Liver (tissue), 3 donors: ENCODE measurements at regions not wholly inside any gene's neighbourhood (a gene's known extent, or its start where the extent isn't known, plus 50 kb on each side); places are given as distances from the start of the nearest gene placed in this dataset.
"Not testable (repeated sequence)": the region's sequence is repeated elsewhere in the genome, so short reads cannot be mapped to it uniquely, and the experiment has no call there.

ENCODE experiments used
- ATF3 ChIP-seq: IDR thresholded peaks from 2 replicates; pipeline ENCODE4 v1.6.1; 2016; ENCODE audit warnings: antibody characterized with exemption
- CTCF ChIP-seq: fragments of 150-350 bp; IDR thresholded peaks from 2 replicates; pipeline ENCODE4 v1.5.1; 2017; ENCODE audit warnings: improper control_type of control experiment, low read depth, low read length; ENCODE audit not compliant: missing input control
- EGR1 ChIP-seq, 2 donors: IDR thresholded peaks; 2 replicates each; pipeline ENCODE4 v1.6.1; 2016 to 2018; ENCODE audit warnings: antibody characterized with exemption in 2 of 2, low read depth in 2 of 2
- FOXA1 ChIP-seq: IDR thresholded peaks from 2 replicates; pipeline ENCODE4 v1.6.1; 2016; ENCODE audit warnings: antibody characterized with exemption
- FOXA2 ChIP-seq: IDR thresholded peaks from 2 replicates; pipeline ENCODE4 v1.6.1; 2016; ENCODE audit warnings: antibody characterized with exemption
- JUND ChIP-seq, 2 donors: IDR thresholded peaks; 2 replicates each; pipeline ENCODE4 v1.6.1; 2016; ENCODE audit warnings: antibody characterized with exemption in 2 of 2
- RAD21 ChIP-seq, 2 donors: IDR thresholded peaks; 2 replicates each; pipeline ENCODE4 v1.6.1; 2016; ENCODE audit warnings: antibody characterized with exemption in 2 of 2, mild to moderate bottlenecking in 2 of 2
- REST ChIP-seq: IDR thresholded peaks from 2 replicates; pipeline ENCODE4 v1.6.1; 2016; ENCODE audit warnings: antibody characterized with exemption, mild to moderate bottlenecking
- TAF1 ChIP-seq: conservative IDR thresholded peaks from 2 replicates; pipeline ENCODE4 v1.6.1; 2016; ENCODE audit warnings: antibody characterized with exemption, mild to moderate bottlenecking
- YY1 ChIP-seq: IDR thresholded peaks from 2 replicates; pipeline ENCODE4 v1.6.1; 2016; ENCODE audit warnings: antibody characterized with exemption, mild to moderate bottlenecking
- ZBTB33 ChIP-seq: IDR thresholded peaks from 2 replicates; pipeline ENCODE4 v1.6.1; 2016; ENCODE audit warnings: antibody characterized with exemption
- donor health status: healthy.
- donor health status: healthy.

GRCh38 chr15:77881535-77881934, 196.0 kb downstream of the TBC1D2B start:
- not testable (repeated sequence) for TF ChIP-seq CTCF; REST; ZBTB33; RAD21 (IDR thresholded peaks at IDR 0.05); ATF3; JUND (IDR thresholded peaks at IDR 0.05); EGR1 (IDR thresholded peaks at IDR 0.05; ENCODE audit: low read depth in 2 of 2); FOXA2; FOXA1; TAF1; YY1
